HCT116 (cell line): ENCODE measurements at regions not wholly inside any gene's neighbourhood (a gene's known extent, or its start where the extent isn't known, plus 50 kb on each side); places are given as distances from the start of the nearest gene placed in this dataset.
"Not testable (repeated sequence)": the region's sequence is repeated elsewhere in the genome, so short reads cannot be mapped to it uniquely, and the experiment has no call there.

Experiments
- CEBPB ChIP-seq: IDR thresholded peaks from 2 replicates; pipeline ENCODE4 v1.6.1; 2012; ENCODE audit warnings: low read depth
- CTCF ChIP-seq, 3 experiments: fragments of 200-600 bp in 1 of 3; sonication (generic) in 1 of 3; IDR thresholded peaks in 2 of 3; conservative IDR thresholded peaks in 1 of 3; 2 replicates each; pipeline ENCODE4 v1.5.1; 2012 to 2017; ENCODE audit warnings: low read depth in 2 of 3, low read length in 2 of 3, antibody characterized with exemption in 1 of 3, borderline replicate concordance in 1 of 3, control low read depth in 1 of 3, mild to moderate bottlenecking in 1 of 3, mixed read lengths in 1 of 3, mixed run types in 1 of 3, moderate library complexity in 1 of 3; ENCODE audit not compliant: insufficient read depth in 1 of 3
- EZH2 ChIP-seq: fragments of 200-600 bp; sonication (generic); IDR thresholded peaks from 2 replicates; pipeline ENCODE4 v1.6.1; 2017; ENCODE audit warnings: antibody characterized with exemption, mixed run types
- EZH2phosphoT487 ChIP-seq: fragments of 200-600 bp; IDR thresholded peaks from 2 replicates; pipeline ENCODE4 v1.6.1; 2018; ENCODE audit warnings: antibody characterized with exemption, borderline replicate concordance
- FOSL1 ChIP-seq: IDR thresholded peaks from 2 replicates; pipeline ENCODE4 v1.6.1; 2012; ENCODE audit warnings: low read depth
- POLR2A ChIP-seq: IDR thresholded peaks from 2 replicates; pipeline ENCODE4 v1.7.0; 2011; ENCODE audit warnings: borderline replicate concordance; ENCODE audit not compliant: insufficient read depth, insufficient read length; ENCODE audit errors: extremely low read depth
- POLR2AphosphoS5 ChIP-seq: IDR thresholded peaks from 2 replicates; pipeline ENCODE4 v1.6.1; 2011; ENCODE audit warnings: mild to moderate bottlenecking, low read depth, low read length, moderate library complexity
- SP1 ChIP-seq: IDR thresholded peaks from 2 replicates; pipeline ENCODE4 v1.6.1; 2012; ENCODE audit warnings: low read depth
- SRF ChIP-seq: IDR thresholded peaks from 2 replicates; pipeline ENCODE4 v1.6.1; 2012; ENCODE audit warnings: low read depth
- TCF7L2 ChIP-seq: IDR thresholded peaks from 2 replicates; pipeline ENCODE4 v1.7.0; 2011; ENCODE audit warnings: borderline replicate concordance, inconsistent platforms; ENCODE audit not compliant: insufficient read depth, insufficient read length; ENCODE audit errors: extremely low read depth
- ZFX ChIP-seq: fragments of 450-650 bp; IDR thresholded peaks from 2 replicates; pipeline ENCODE4 v1.6.1; 2017
- TF ChIP-seq, protein P1 (sequence below): IDR thresholded peaks from 2 replicates; pipeline ENCODE4 v1.6.1; 2012; ENCODE audit warnings: low read depth
- TF ChIP-seq, protein P2 (sequence below): IDR thresholded peaks from 2 replicates; pipeline ENCODE4 v1.6.1; 2012

DNA sequence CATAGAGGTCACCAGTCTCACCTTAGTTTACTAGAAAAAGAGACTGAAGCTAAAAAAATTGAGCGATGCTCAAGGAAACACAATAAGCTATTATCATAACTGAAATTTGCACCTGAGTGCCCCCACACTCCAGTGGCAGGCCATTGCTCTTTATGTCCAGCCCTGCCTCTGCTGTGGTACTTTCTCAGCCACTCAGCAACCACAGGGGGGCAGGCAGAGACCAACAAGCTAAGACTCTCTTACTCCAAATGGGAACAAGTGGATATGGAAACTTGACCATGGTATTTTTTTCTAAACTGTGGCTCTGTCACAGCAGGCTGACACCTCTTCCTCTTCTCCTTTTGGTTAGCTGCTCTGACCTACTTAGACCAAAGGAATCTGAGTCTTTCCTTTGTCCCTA is 1713.4 kb downstream of the KHDRBS2 start:
- not testable (repeated sequence) for TF ChIP-seq SP1; CTCF (IDR thresholded peaks at IDR 0.05 in 2 of 3, conservative IDR thresholded peaks at IDR 0.05 in 1 of 3; ENCODE audit: borderline replicate concordance in 1 of 3, insufficient read depth in 1 of 3, low read depth in 2 of 3, low read length in 2 of 3); EZH2phosphoT487; ZFX; EZH2; CEBPB; POLR2A; FOSL1; TCF7L2; SRF; POLR2AphosphoS5
- TF ChIP-seq, protein P1, sequence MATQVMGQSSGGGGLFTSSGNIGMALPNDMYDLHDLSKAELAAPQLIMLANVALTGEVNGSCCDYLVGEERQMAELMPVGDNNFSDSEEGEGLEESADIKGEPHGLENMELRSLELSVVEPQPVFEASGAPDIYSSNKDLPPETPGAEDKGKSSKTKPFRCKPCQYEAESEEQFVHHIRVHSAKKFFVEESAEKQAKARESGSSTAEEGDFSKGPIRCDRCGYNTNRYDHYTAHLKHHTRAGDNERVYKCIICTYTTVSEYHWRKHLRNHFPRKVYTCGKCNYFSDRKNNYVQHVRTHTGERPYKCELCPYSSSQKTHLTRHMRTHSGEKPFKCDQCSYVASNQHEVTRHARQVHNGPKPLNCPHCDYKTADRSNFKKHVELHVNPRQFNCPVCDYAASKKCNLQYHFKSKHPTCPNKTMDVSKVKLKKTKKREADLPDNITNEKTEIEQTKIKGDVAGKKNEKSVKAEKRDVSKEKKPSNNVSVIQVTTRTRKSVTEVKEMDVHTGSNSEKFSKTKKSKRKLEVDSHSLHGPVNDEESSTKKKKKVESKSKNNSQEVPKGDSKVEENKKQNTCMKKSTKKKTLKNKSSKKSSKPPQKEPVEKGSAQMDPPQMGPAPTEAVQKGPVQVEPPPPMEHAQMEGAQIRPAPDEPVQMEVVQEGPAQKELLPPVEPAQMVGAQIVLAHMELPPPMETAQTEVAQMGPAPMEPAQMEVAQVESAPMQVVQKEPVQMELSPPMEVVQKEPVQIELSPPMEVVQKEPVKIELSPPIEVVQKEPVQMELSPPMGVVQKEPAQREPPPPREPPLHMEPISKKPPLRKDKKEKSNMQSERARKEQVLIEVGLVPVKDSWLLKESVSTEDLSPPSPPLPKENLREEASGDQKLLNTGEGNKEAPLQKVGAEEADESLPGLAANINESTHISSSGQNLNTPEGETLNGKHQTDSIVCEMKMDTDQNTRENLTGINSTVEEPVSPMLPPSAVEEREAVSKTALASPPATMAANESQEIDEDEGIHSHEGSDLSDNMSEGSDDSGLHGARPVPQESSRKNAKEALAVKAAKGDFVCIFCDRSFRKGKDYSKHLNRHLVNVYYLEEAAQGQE, result not testable (repeated sequence)
- TF ChIP-seq, protein P2, sequence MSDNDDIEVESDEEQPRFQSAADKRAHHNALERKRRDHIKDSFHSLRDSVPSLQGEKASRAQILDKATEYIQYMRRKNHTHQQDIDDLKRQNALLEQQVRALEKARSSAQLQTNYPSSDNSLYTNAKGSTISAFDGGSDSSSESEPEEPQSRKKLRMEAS, result not testable (repeated sequence)
